ENCODE measurements at regions not wholly inside any gene's neighbourhood (a gene's known extent, or its start where the extent isn't known, plus 50 kb on each side); places are given as distances from the start of the nearest gene placed in this dataset.
"Not testable (repeated sequence)": the region's sequence is repeated elsewhere in the genome, so short reads cannot be mapped to it uniquely, and the experiment has no call there.

GRCh38 chr3:168981396-168981795 is 682.1 kb downstream of the MECOM start:
- no peak for DNase-seq (ENCODE audit: low spot score)

GRCh38 chr3:168977716-168978374 is 685.7 kb downstream of the MECOM start:
- no peak for DNase-seq (ENCODE audit: low spot score)
- intact Hi-C loops (cut with DNase I): no loop called here

More at GRCh38 chr3:168981396-168981795, 682.1 kb downstream of the MECOM start:
- intact Hi-C loops (cut with DNase I): no loop called here

- DNase-seq (ENCODE audit: low spot score): no peak
- intact Hi-C loops (cut with DNase I): no loop called here
Observed at GRCh38 chr3:168976969-168977368, 686.5 kb downstream of the MECOM start.

GRCh38 chr3:168975576-168975975 is 687.9 kb downstream of the MECOM start:
- DNase-seq (ENCODE audit: low spot score): no peak
- intact Hi-C loops (cut with DNase I): no loop called here

- intact Hi-C loops (cut with DNase I): no loop called here
- DNase-seq (ENCODE audit: low spot score): no peak
Observed at GRCh38 chr3:168974617-168975403, 688.7 kb downstream of the MECOM start.

GRCh38 chr3:168973897-168974296 is 689.6 kb downstream of the MECOM start:
- no peak for DNase-seq (ENCODE audit: low spot score)
- intact Hi-C loops (cut with DNase I): no loop called here

- no peak for DNase-seq (ENCODE audit: low spot score)
- intact Hi-C loops (cut with DNase I): no loop called here
Observed at GRCh38 chr3:168973206-168973605, 690.3 kb downstream of the MECOM start.

- intact Hi-C loops (cut with DNase I): no loop called here
- DNase-seq (ENCODE audit: low spot score): no peak
Observed at GRCh38 chr3:168968609-168969008, 694.9 kb downstream of the MECOM start.

- intact Hi-C loops (cut with DNase I): no loop called here
- DNase-seq (ENCODE audit: low spot score): no peak
Observed at GRCh38 chr3:168964736-168965135, 698.8 kb downstream of the MECOM start.

GRCh38 chr3:168961271-168961670 is 702.2 kb downstream of the MECOM start:
- no peak for DNase-seq (ENCODE audit: low spot score)
- intact Hi-C loops (cut with DNase I): no loop called here

GRCh38 chr3:168959731-168960130 is 703.8 kb downstream of the MECOM start:
- intact Hi-C loops (cut with DNase I): no loop called here
- DNase-seq (ENCODE audit: low spot score): no peak

GRCh38 chr3:168958466-168958865 is 705.0 kb downstream of the MECOM start:
- intact Hi-C loops (cut with DNase I): no loop called here
- DNase-seq (ENCODE audit: low spot score): no peak

GRCh38 chr3:168956076-168956475 is 707.4 kb downstream of the MECOM start:
- intact Hi-C loops (cut with DNase I): no loop called here

GRCh38 chr3:168952551-168952950 is 711.0 kb downstream of the MECOM start:
- intact Hi-C loops (cut with DNase I): no loop called here
- no peak for DNase-seq (ENCODE audit: low spot score)

More at GRCh38 chr3:168956076-168956475, 707.4 kb downstream of the MECOM start:
- DNase-seq (ENCODE audit: low spot score): no peak

GRCh38 chr3:168951884-168952283 is 711.6 kb downstream of the MECOM start:
- intact Hi-C loops (cut with DNase I): no loop called here
- DNase-seq (ENCODE audit: low spot score): no peak

GRCh38 chr3:168951368-168951767 is 712.1 kb downstream of the MECOM start:
- DNase-seq (ENCODE audit: low spot score): no peak
- intact Hi-C loops (cut with DNase I): no loop called here

- DNase-seq (ENCODE audit: low spot score): no peak
- intact Hi-C loops (cut with DNase I): no loop called here
Observed at GRCh38 chr3:168950622-168951021, 712.9 kb downstream of the MECOM start.

- DNase-seq (ENCODE audit: low spot score): no peak
- intact Hi-C loops (cut with DNase I): no loop called here
Observed at GRCh38 chr3:168939651-168940238, 723.8 kb downstream of the MECOM start.

GRCh38 chr3:168933614-168934013 is 729.9 kb downstream of the MECOM start:
- intact Hi-C loops (cut with DNase I): no loop called here
- no peak for DNase-seq (ENCODE audit: low spot score)

- intact Hi-C loops (cut with DNase I); DNase-seq (ENCODE audit: low spot score): not testable (repeated sequence)
Observed at GRCh38 chr3:168929997-168930396, 733.5 kb downstream of the MECOM start.

GRCh38 chr3:168926426-168926825 is 737.1 kb downstream of the MECOM start:
- intact Hi-C loops (cut with DNase I): no loop called here
- no peak for DNase-seq (ENCODE audit: low spot score)
